Stomach (tissue), 8 donors: ENCODE measurements at regions not wholly inside any gene's neighbourhood (a gene's known extent, or its start where the extent isn't known, plus 50 kb on each side); places are given as distances from the start of the nearest gene placed in this dataset.

Source experiments
- DNase-seq, 2 donors: peaks; one replicate each; pipeline versions ENCODE4 v3.0.0 to v3.0.0-alpha.2; 2013 to 2019
- H3K27ac ChIP-seq, 5 donors: fragments of 200-600 bp in 4 of 5; sonication (generic) in 4 of 5; one replicate each; pipeline ENCODE4 v1.5.1; 2013 to 2019; ENCODE audit warnings: mild to moderate bottlenecking in 1 of 5, moderate library complexity in 1 of 5
- H3K27me3 ChIP-seq, 3 donors: fragments of 200-600 bp; sonication (generic); one replicate each; pipeline ENCODE4 v1.5.1; 2017 to 2019; ENCODE audit warnings: mixed run types in 1 of 3
- H3K36me3 ChIP-seq, 4 donors: fragments of 200-600 bp; sonication (generic); 1 replicate in 3 of 4; 2 replicates in 1 of 4; pipeline ENCODE4 v1.5.1; 2016 to 2019
- H3K4me1 ChIP-seq, 4 donors: fragments of 200-600 bp; sonication (generic); one replicate each; pipeline ENCODE4 v1.5.1; 2016 to 2019
- H3K4me3 ChIP-seq, 4 donors: fragments of 200-600 bp; sonication (generic) in 3 of 4; one replicate each; pipeline ENCODE4 v1.5.1; 2016 to 2019; ENCODE audit warnings: mild to moderate bottlenecking in 1 of 4
- H3K9me3 ChIP-seq, 4 donors: fragments of 200-600 bp; sonication (generic); one replicate each; pipeline ENCODE4 v1.5.1; 2016 to 2019
- EP300 ChIP-seq: sonication (generic); formaldehyde crosslinking; IDR thresholded peaks from one replicate; pipeline ENCODE4 v1.6.1; 2017; ENCODE audit warnings: antibody characterized with exemption
- POLR2A ChIP-seq, 4 donors: fragments of 450-650 bp; IDR thresholded peaks; one replicate each; pipeline ENCODE4 v1.6.1; 2016; ENCODE audit warnings: antibody characterized with exemption in 4 of 4, control low read depth in 2 of 4, mild to moderate bottlenecking in 1 of 4, moderate library complexity in 1 of 4
- POLR2AphosphoS5 ChIP-seq, 3 donors: sonication (generic); formaldehyde crosslinking; IDR thresholded peaks; one replicate each; pipeline ENCODE4 v1.6.1; 2016; ENCODE audit warnings: antibody characterized with exemption in 3 of 3
- WGBS, 5 donors: extraction: QIAGEN DNeasy Blood & Tissue Kit in 3 of 5; methylation state at CpG; one replicate each; pipeline versions ENCODE4 v1.1.5 to v1.1.7; 2013 to 2018; 5-methylcytosine and 5-hydroxymethylcytosine counted together
- intact Hi-C: fragments of 100-400 bp; cut with DNase I; formaldehyde crosslinking; loops from one replicate; pipeline ENCODE4 v1.15.1; 2023; ENCODE audit warnings: low total_unique reads
- TF ChIP-seq, protein P1 (sequence below), 7 experiments: fragments of 450-650 bp in 4 of 7; fragments of 200-600 bp in 3 of 7; sonication (generic) in 3 of 7; IDR thresholded peaks; one replicate each; pipeline ENCODE4 v1.5.1; 2016 to 2019; ENCODE audit warnings: antibody characterized with exemption in 7 of 7, control low read depth in 2 of 7, mild to moderate bottlenecking in 1 of 7
- donor health status: healthy with polysubstance abuse.
- donor health status: Bipolar disorder and iron deficiency.
- donor health status: healthy.

DNA sequence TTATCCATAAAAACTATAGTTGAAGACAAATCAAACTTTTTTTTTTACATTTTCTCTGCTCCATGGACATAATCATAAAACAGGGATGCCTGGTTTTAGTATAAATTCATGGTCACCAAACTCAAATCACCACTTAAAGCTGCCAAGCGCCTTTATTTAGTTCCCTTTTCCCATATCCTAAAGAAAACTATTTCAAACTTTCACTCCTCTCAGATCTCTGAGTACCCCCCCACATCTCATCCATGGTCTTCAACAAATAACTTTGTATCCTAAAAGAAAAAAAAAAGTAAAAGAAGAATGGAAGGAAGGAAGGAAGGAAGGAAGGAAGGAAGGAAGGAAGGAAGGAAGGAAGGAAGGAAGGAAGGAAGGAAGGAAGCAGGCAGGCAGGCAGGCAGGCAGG, 1438.7 kb downstream of the C4orf33 start:
- Histone ChIP-seq H3K27me3 (no peaks in the 10 kb centered on the region), H3K27ac (no peak overlapping the region), H3K36me3 (no peaks in the 10 kb centered on the region), H3K4me3 (no peak overlapping the region), H3K9me3 (no peaks in the 10 kb centered on the region), H3K4me1 (no peaks in the 10 kb centered on the region)
- DNase-seq = no peak
- TF ChIP-seq EP300 = no peak
- TF ChIP-seq, protein P1, sequence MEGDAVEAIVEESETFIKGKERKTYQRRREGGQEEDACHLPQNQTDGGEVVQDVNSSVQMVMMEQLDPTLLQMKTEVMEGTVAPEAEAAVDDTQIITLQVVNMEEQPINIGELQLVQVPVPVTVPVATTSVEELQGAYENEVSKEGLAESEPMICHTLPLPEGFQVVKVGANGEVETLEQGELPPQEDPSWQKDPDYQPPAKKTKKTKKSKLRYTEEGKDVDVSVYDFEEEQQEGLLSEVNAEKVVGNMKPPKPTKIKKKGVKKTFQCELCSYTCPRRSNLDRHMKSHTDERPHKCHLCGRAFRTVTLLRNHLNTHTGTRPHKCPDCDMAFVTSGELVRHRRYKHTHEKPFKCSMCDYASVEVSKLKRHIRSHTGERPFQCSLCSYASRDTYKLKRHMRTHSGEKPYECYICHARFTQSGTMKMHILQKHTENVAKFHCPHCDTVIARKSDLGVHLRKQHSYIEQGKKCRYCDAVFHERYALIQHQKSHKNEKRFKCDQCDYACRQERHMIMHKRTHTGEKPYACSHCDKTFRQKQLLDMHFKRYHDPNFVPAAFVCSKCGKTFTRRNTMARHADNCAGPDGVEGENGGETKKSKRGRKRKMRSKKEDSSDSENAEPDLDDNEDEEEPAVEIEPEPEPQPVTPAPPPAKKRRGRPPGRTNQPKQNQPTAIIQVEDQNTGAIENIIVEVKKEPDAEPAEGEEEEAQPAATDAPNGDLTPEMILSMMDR (IDR thresholded peaks at IDR 0.05) = no peak
- TF ChIP-seq POLR2AphosphoS5 (IDR thresholded peaks at IDR 0.05) = no peak
- TF ChIP-seq POLR2A (IDR thresholded peaks at IDR 0.05) = no peak
- WGBS, 5 donors = 76 to 92% (median 85%) methylated on average over 1 of the region's 1 CpG
- intact Hi-C loops = no loop called here

DNA sequence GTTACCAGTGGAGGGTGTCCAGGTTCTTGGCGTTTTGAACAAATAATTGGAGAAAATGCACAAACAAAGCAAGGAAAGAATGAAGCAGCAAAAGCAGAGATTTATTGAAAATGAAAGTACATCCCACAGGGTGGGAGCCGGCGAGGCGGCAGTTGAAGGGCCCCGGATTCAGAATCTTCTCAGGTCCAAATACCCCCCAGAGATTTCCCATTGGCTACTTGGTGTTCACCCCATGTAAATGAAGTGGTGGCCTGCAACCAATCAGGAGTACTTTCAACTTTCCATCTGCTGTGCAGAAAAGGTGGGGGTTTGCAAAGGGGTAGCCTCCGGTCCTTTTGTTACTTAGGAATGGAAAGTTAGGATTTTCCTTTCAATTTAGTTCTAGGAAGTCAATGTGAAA, 1447.0 kb downstream of the C4orf33 start:
- Histone ChIP-seq H3K27ac (no peak overlapping the region), H3K4me1 (no peaks in the 10 kb centered on the region), H3K9me3 (no peaks in the 10 kb centered on the region), H3K27me3 (no peaks in the 10 kb centered on the region), H3K4me3 (no peak overlapping the region), H3K36me3 (no peaks in the 10 kb centered on the region)
- WGBS, 5 donors = 87 to 92% (median 92%) methylated on average over 6 of the region's 6 CpGs
- no peak for DNase-seq
- no peak for TF ChIP-seq POLR2A (IDR thresholded peaks at IDR 0.05)
- TF ChIP-seq EP300 = no peak
- TF ChIP-seq POLR2AphosphoS5 (IDR thresholded peaks at IDR 0.05) = no peak
- TF ChIP-seq, protein P1 (IDR thresholded peaks at IDR 0.05) = no peak
- intact Hi-C loops = no loop called here

DNA sequence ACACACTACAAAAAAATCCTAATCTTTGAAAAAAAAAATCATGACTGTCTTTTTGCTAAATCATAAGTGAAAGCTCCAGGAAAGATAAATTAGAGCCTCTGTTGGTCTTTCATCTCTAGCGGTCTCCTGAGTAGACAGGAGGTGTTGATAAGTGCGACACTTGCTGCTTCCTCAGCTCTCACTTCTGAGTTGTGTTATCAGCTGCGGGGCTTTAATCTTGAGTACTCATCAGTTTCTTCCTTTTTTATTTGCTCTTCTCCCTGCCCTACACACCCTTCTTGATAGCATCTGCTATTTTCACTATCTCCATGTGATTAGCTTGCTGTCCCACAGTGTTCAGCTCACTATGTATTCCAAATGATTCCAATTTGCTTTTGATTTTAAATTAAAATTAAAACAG, 1449.2 kb downstream of the C4orf33 start:
- H3K27ac ChIP-seq = no peak overlapping the region
- H3K27me3 ChIP-seq = no peaks in the 10 kb centered on the region
- H3K4me3 ChIP-seq = no peak overlapping the region
- no peak for DNase-seq
- intact Hi-C loops = no loop called here
- H3K36me3 ChIP-seq = no peaks in the 10 kb centered on the region
- H3K4me1 ChIP-seq = no peaks in the 10 kb centered on the region
- 27 to 42% (median 35%) methylated on average over 3 of the region's 3 CpGs for WGBS, 5 donors
- TF ChIP-seq EP300 (no peak), POLR2AphosphoS5 (IDR thresholded peaks at IDR 0.05) (no peak), POLR2A (IDR thresholded peaks at IDR 0.05) (no peak)
- TF ChIP-seq, protein P1 (IDR thresholded peaks at IDR 0.05) = no peak
- H3K9me3 ChIP-seq = no peaks in the 10 kb centered on the region

DNA sequence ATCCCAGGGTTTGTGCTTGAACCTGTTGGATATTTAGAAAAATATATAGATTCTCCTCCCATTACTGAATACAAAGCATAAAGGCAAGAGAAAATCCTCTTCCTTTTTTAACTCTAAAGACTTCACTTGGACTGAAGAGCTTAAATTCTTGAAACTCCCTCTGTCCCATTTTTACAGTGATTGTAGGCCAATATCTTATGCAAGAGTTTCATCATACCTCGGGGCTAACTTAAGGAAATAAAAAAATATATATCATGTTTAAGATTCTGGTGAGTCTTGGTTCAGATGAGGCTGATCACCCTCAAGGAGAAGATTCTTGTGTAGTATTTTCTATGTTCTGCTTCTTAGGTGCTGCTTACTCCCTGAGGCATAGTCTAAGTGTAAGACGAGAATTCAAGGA, 1449.6 kb downstream of the C4orf33 start:
- no peaks in the 10 kb centered on the region for H3K9me3 ChIP-seq
- TF ChIP-seq POLR2AphosphoS5 (IDR thresholded peaks at IDR 0.05) = no peak
- no peak for TF ChIP-seq EP300
- TF ChIP-seq, protein P1 (IDR thresholded peaks at IDR 0.05) = no peak
- TF ChIP-seq POLR2A (IDR thresholded peaks at IDR 0.05) = no peak
- H3K4me3 ChIP-seq = no peak overlapping the region
- no peak for DNase-seq
- intact Hi-C loops = no loop called here
- no peaks in the 10 kb centered on the region for H3K27me3 ChIP-seq
- no peaks in the 10 kb centered on the region for H3K4me1 ChIP-seq
- 53 to 68% (median 59%) methylated on average over 2 of the region's 2 CpGs for WGBS, 5 donors
- no peak overlapping the region for H3K27ac ChIP-seq
- H3K36me3 ChIP-seq = no peaks in the 10 kb centered on the region
